Mesothelial cell of epicardium (in vitro differentiated cells): ENCODE measurements at regions not wholly inside any gene's neighbourhood (a gene's known extent, or its start where the extent isn't known, plus 50 kb on each side); places are given as distances from the start of the nearest gene placed in this dataset.

ENCODE experiments used
- DNase-seq, 2 experiments: peaks; one replicate each; pipeline ENCODE4 v3.0.0; 2021; ENCODE audit warnings: low spot score in 2 of 2; ENCODE audit not compliant: unreplicated experiment in 2 of 2
- H3K27ac Mint-ChIP-seq: 2 replicates; pipeline ENCODE4 v1.8.0; 2021; ENCODE audit warnings: mixed read lengths
- H3K27me3 Mint-ChIP-seq: 2 replicates; pipeline ENCODE4 v1.8.0; 2021; ENCODE audit warnings: low read depth, mixed read lengths
- H3K36me3 Mint-ChIP-seq: 2 replicates; pipeline ENCODE4 v1.8.0; 2021; ENCODE audit warnings: mixed read lengths
- H3K4me1 Mint-ChIP-seq: 2 replicates; pipeline ENCODE4 v1.8.0; 2021; ENCODE audit warnings: mixed read lengths
- H3K4me3 Mint-ChIP-seq: 2 replicates; pipeline ENCODE4 v1.8.0; 2021; ENCODE audit warnings: mild to moderate bottlenecking, moderate library complexity, mixed read lengths
- H3K9me3 Mint-ChIP-seq: 2 replicates; pipeline ENCODE4 v1.8.0; 2021; ENCODE audit warnings: mixed read lengths
- CTCF ChIP-seq: fragments of 200-600 bp; sonication (generic); IDR thresholded peaks from one replicate; pipeline ENCODE4 v1.5.0; 2021; ENCODE audit warnings: antibody characterized with exemption; ENCODE audit not compliant: unreplicated experiment

- H3K27me3 Mint-ChIP-seq, result peaks cover 31% of the 10 kb centered on the region
- no peak overlapping the region for H3K27ac Mint-ChIP-seq
- no peak for TF ChIP-seq CTCF
- DNase-seq, result no peak
- H3K4me1 Mint-ChIP-seq, result no peaks in the 10 kb centered on the region
- H3K9me3 Mint-ChIP-seq, result peaks cover 4% of the 10 kb centered on the region
- H3K36me3 Mint-ChIP-seq, result no peaks in the 10 kb centered on the region
- H3K4me3 Mint-ChIP-seq, result no peak overlapping the region
These were observed 143.6 kb downstream of the BOD1 start for GRCh38 chr5:173472784-173473278.

GRCh38 chr5:173472164-173472563 lies 143.9 kb upstream of the STC2 start:
- TF ChIP-seq CTCF, result no peak
- Mint-ChIP-seq H3K36me3 (no peaks in the 10 kb centered on the region), H3K27me3 (peaks cover 29% of the 10 kb centered on the region), H3K4me1 (no peaks in the 10 kb centered on the region), H3K9me3 (peaks cover 4% of the 10 kb centered on the region), H3K4me3 (no peak overlapping the region), H3K27ac (no peak overlapping the region)
- DNase-seq, result no peak

GRCh38 chr5:173468821-173469251 lies 140.6 kb upstream of the STC2 start:
- H3K4me1 Mint-ChIP-seq, result no peaks in the 10 kb centered on the region

GRCh38 chr5:173466227-173466626 lies 138.0 kb upstream of the STC2 start:
- Mint-ChIP-seq H3K27me3 (peaks cover 14% of the 10 kb centered on the region), H3K9me3 (peaks cover 18% of the 10 kb centered on the region), H3K27ac (no peak overlapping the region), H3K36me3 (no peaks in the 10 kb centered on the region), H3K4me1 (no peaks in the 10 kb centered on the region), H3K4me3 (no peak overlapping the region)
- no peak for DNase-seq
- TF ChIP-seq CTCF, result no peak

More at GRCh38 chr5:173468821-173469251, 140.6 kb upstream of the STC2 start:
- no peak for DNase-seq
- no peaks in the 10 kb centered on the region for H3K36me3 Mint-ChIP-seq
- peaks cover 18% of the 10 kb centered on the region for H3K9me3 Mint-ChIP-seq
- no peak overlapping the region for H3K27ac Mint-ChIP-seq
- TF ChIP-seq CTCF, result no peak
- H3K4me3 Mint-ChIP-seq, result no peak overlapping the region
- peaks cover 19% of the 10 kb centered on the region for H3K27me3 Mint-ChIP-seq

- peaks cover 14% of the 10 kb centered on the region for H3K27me3 Mint-ChIP-seq
- H3K9me3 Mint-ChIP-seq, result peaks cover 18% of the 10 kb centered on the region
- no peaks in the 10 kb centered on the region for H3K36me3 Mint-ChIP-seq
- no peak for TF ChIP-seq CTCF
- no peak overlapping the region for H3K27ac Mint-ChIP-seq
- no peaks in the 10 kb centered on the region for H3K4me1 Mint-ChIP-seq
- DNase-seq, result no peak
- H3K4me3 Mint-ChIP-seq, result no peak overlapping the region
These were observed 136.6 kb upstream of the STC2 start for GRCh38 chr5:173464813-173465212.

- no peak overlapping the region for H3K27ac Mint-ChIP-seq
- H3K4me1 Mint-ChIP-seq, result no peaks in the 10 kb centered on the region
- no peak for DNase-seq
- H3K9me3 Mint-ChIP-seq, result peaks cover 18% of the 10 kb centered on the region
- H3K36me3 Mint-ChIP-seq, result no peaks in the 10 kb centered on the region
- no peak overlapping the region for H3K4me3 Mint-ChIP-seq
- TF ChIP-seq CTCF, result no peak
- H3K27me3 Mint-ChIP-seq, result peaks cover 17% of the 10 kb centered on the region
These were observed 135.0 kb upstream of the STC2 start for GRCh38 chr5:173463207-173463606.
